DOHH2 (cell line): ENCODE measurements at regions not wholly inside any gene's neighbourhood (a gene's known extent, or its start where the extent isn't known, plus 50 kb on each side); places are given as distances from the start of the nearest gene placed in this dataset.

Experiments used
- H3F3A ChIP-seq: fragments of 200-600 bp; sonication (generic), shearing (Covaris generic); 2 replicates; pipeline ENCODE4 v1.6.0; 2016; ENCODE audit warnings: antibody characterized with exemption, mild to moderate bottlenecking; ENCODE audit not compliant: control insufficient read depth, insufficient read depth
- H3K27ac ChIP-seq: fragments of 200-600 bp; sonication (generic); 2 replicates; pipeline ENCODE4 v1.5.1; 2014; ENCODE audit warnings: low read depth, mild to moderate bottlenecking, low read length, moderate library complexity
- H3K27me3 ChIP-seq: fragments of 200-600 bp; sonication (generic); 2 replicates; pipeline ENCODE4 v1.6.1; 2014; ENCODE audit warnings: mild to moderate bottlenecking, low read length, mixed read lengths; ENCODE audit not compliant: control insufficient read depth
- H3K36me3 ChIP-seq: fragments of 200-600 bp; sonication (generic); 2 replicates; pipeline ENCODE4 v1.6.1; 2014; ENCODE audit warnings: mild to moderate bottlenecking, low read length, moderate library complexity, mixed read lengths; ENCODE audit not compliant: control insufficient read depth
- H3K4me1 ChIP-seq: fragments of 200-600 bp; sonication (generic); 2 replicates; pipeline ENCODE4 v1.6.1; 2014; ENCODE audit warnings: mild to moderate bottlenecking, low read length, mixed read lengths; ENCODE audit not compliant: control insufficient read depth
- H3K4me2 ChIP-seq: fragments of 200-600 bp; sonication (generic); 2 replicates; pipeline ENCODE4 v1.6.0; 2014; ENCODE audit warnings: mild to moderate bottlenecking, low read length, moderate library complexity
- H3K4me3 ChIP-seq: fragments of 200-600 bp; sonication (generic); 2 replicates; pipeline ENCODE4 v1.5.1; 2014; ENCODE audit warnings: mild to moderate bottlenecking, low read length, mixed read lengths
- H3K79me2 ChIP-seq: fragments of 200-600 bp; sonication (generic); 2 replicates; pipeline ENCODE4 v1.6.1; 2014; ENCODE audit warnings: mild to moderate bottlenecking, low read length, mixed read lengths; ENCODE audit not compliant: control insufficient read depth
- H3K9me2 ChIP-seq: fragments of 200-600 bp; sonication (generic); replicated peaks from 2 replicates; pipeline ENCODE4 v1.6.1; 2014; ENCODE audit warnings: mild to moderate bottlenecking, low read length, mixed read lengths; ENCODE audit not compliant: control insufficient read depth
- H3K9me3 ChIP-seq: fragments of 200-600 bp; sonication (generic); 2 replicates; pipeline ENCODE4 v1.6.1; 2014; ENCODE audit warnings: antibody characterized with exemption, low read length, mixed read lengths; ENCODE audit not compliant: control insufficient read depth, insufficient read depth
- H4K20me1 ChIP-seq: fragments of 200-600 bp; sonication (generic); 2 replicates; pipeline ENCODE4 v1.6.0; 2014; ENCODE audit warnings: low read depth, mild to moderate bottlenecking, antibody characterized with exemption, low read length, moderate library complexity; ENCODE audit not compliant: control insufficient read depth, insufficient read depth
- EZH2phosphoT487 ChIP-seq: fragments of 200-600 bp; sonication (generic); IDR thresholded peaks from 2 replicates; pipeline ENCODE4 v1.6.1; 2017; ENCODE audit warnings: borderline replicate concordance, mild to moderate bottlenecking, antibody characterized with exemption, low read length, moderate library complexity, mixed read lengths
- TF ChIP-seq, protein P1 (sequence below): fragments of 200-600 bp; sonication (generic); IDR thresholded peaks from one replicate; pipeline ENCODE4 v1.5.1; 2014; ENCODE audit warnings: antibody characterized with exemption, mild to moderate bottlenecking, low read depth, low read length; ENCODE audit not compliant: poor library complexity, severe bottlenecking

GRCh38 chr3:104604326-104605010 is 762.2 kb upstream of the ALCAM start:
- no peak overlapping the region for H3K4me3 ChIP-seq
- no peak overlapping the region for H3K27ac ChIP-seq

DNA sequence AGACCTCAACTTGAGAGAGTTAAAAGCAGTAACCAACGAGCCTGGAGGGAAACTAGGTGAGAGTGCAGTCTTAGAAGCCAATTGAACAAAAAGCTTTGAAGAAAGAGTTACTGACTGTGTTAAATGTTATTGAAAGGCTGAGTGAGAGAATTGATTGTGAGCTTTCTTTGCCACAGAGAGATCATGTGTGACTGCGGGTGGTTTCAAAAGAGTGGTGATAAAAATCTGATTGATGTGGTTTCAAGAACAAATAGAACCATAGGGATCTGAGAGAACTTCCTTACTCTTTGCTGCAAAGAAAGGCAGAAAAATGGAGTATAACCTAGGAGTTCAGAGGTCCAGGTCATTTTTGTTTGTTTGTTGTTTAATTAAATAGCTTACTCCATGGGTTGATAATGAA is 759.9 kb upstream of the ALCAM start:
- Histone ChIP-seq H3K27me3 (no peaks in the 10 kb centered on the region), H3K9me3 (no peaks in the 10 kb centered on the region), H3K36me3 (no peaks in the 10 kb centered on the region), H3K27ac (no peak overlapping the region), H4K20me1 (no peaks in the 10 kb centered on the region), H3K79me2 (no peaks in the 10 kb centered on the region), H3K4me2 (no peak overlapping the region), H3K4me3 (no peak overlapping the region), H3K9me2 (no peaks in the 10 kb centered on the region), H3F3A (no peaks in the 10 kb centered on the region), H3K4me1 (peaks cover 3% of the 10 kb centered on the region; the same call in 1 of the 2 replicates)
- TF ChIP-seq, protein P1, sequence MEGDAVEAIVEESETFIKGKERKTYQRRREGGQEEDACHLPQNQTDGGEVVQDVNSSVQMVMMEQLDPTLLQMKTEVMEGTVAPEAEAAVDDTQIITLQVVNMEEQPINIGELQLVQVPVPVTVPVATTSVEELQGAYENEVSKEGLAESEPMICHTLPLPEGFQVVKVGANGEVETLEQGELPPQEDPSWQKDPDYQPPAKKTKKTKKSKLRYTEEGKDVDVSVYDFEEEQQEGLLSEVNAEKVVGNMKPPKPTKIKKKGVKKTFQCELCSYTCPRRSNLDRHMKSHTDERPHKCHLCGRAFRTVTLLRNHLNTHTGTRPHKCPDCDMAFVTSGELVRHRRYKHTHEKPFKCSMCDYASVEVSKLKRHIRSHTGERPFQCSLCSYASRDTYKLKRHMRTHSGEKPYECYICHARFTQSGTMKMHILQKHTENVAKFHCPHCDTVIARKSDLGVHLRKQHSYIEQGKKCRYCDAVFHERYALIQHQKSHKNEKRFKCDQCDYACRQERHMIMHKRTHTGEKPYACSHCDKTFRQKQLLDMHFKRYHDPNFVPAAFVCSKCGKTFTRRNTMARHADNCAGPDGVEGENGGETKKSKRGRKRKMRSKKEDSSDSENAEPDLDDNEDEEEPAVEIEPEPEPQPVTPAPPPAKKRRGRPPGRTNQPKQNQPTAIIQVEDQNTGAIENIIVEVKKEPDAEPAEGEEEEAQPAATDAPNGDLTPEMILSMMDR: no peak
- no peak for TF ChIP-seq EZH2phosphoT487

More at GRCh38 chr3:104604326-104605010, 762.2 kb upstream of the ALCAM start:
- H3K4me1 ChIP-seq: peaks cover 3% of the 10 kb centered on the region; the same call in 1 of the 2 replicates
- H4K20me1 ChIP-seq: no peaks in the 10 kb centered on the region
- no peaks in the 10 kb centered on the region for H3K36me3 ChIP-seq
- H3K9me3 ChIP-seq: no peaks in the 10 kb centered on the region
- no peak overlapping the region for H3K4me2 ChIP-seq
- no peaks in the 10 kb centered on the region for H3K9me2 ChIP-seq
- H3K79me2 ChIP-seq: no peaks in the 10 kb centered on the region
- TF ChIP-seq, protein P1: no peak
- no peak for TF ChIP-seq EZH2phosphoT487
- H3F3A ChIP-seq: no peaks in the 10 kb centered on the region
- no peaks in the 10 kb centered on the region for H3K27me3 ChIP-seq

DNA sequence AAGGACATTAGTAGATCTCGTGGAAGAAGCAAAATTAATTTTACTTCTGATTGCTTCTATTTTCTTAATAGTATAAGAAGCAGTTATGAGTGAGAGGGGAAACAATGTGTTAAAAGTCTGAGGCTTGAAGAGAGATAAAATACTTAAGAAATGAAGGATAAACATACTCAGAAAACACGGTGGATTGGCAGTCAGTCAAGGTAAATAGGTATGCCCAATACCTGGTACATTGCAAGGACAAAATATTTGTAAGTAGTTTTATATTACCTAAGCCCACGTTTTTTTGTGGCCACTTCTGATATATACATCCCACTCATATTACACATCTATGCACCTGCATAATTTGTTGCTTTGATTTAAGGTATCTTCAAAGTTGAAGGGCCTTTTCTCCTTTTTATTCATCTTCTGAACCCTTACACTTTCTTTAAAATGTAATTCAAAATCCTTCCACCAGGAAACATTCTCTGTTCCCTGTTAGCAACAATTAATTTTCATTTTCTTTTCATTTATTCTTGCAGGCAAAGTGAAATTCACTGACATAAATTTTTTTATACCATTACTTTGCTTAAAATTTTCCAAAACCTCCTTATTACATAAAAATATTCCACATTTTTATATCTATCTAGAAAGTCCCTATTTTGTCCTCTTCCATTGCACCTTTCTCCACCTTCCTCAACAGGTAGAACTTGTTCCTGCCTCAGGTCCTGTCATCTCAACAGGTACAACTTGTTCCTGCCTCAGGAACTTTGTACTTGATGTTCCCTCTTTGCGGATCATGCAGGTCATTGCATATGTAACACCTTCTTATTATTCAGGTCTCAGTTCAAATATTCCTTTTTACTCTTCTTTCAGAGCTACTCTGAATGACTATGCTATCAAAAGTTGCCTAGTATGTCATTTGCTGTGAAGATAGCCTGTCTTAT is 755.7 kb upstream of the ALCAM start:
- Histone ChIP-seq H3K4me3 (no peak overlapping the region), H4K20me1 (no peaks in the 10 kb centered on the region), H3K79me2 (no peaks in the 10 kb centered on the region), H3K27ac (no peak overlapping the region), H3K27me3 (no peaks in the 10 kb centered on the region), H3K9me3 (no peaks in the 10 kb centered on the region), H3K4me2 (no peak overlapping the region), H3K36me3 (no peaks in the 10 kb centered on the region), H3F3A (no peaks in the 10 kb centered on the region), H3K4me1 (no peaks in the 10 kb centered on the region), H3K9me2 (no peaks in the 10 kb centered on the region)
- TF ChIP-seq EZH2phosphoT487: no peak
